ENCODE measurements at regions not wholly inside any gene's neighbourhood (a gene's known extent, or its start where the extent isn't known, plus 50 kb on each side); places are given as distances from the start of the nearest gene placed in this dataset.

GRCh38 chr5:57655228-57655627 lies 172.6 kb upstream of the ACTBL2 start:
- Histone ChIP-seq H3K36me3 (ENCODE audit: insufficient read depth, low read length, poor library complexity, severe bottlenecking) (no peaks in the 10 kb centered on the region), H3K27ac (ENCODE audit: low read depth, low read length, poor library complexity, severe bottlenecking) (no peak overlapping the region), H3K27me3 (replicated peaks; ENCODE audit: insufficient read depth, low read depth, low read length, poor library complexity) (no peaks in the 10 kb centered on the region), H3K4me3 (ENCODE audit: low read depth, low read length, poor library complexity, severe bottlenecking) (no peak overlapping the region), H3K4me1 (ENCODE audit: insufficient read depth, low read length, poor library complexity, severe bottlenecking) (no peaks in the 10 kb centered on the region), H3K9me3 (ENCODE audit: low read depth, low read length, poor library complexity, severe bottlenecking) (no peaks in the 10 kb centered on the region)
- ChIA-PET POLR2A (ENCODE audit: low non-redundant PET) (no interaction called here), CTCF (no interaction called here)
- no TSS peak for BruUV-seq (replicated peaks)
- no peak for DNase-seq (ENCODE audit: low spot score)
- no peak for TF ChIP-seq EZH2 (IDR thresholded peaks at IDR 0.05; ENCODE audit: borderline replicate concordance, low read depth, low read length, poor library complexity, severe bottlenecking)
- intact Hi-C loops (cut with micrococcal nuclease; ENCODE audit: unreplicated experiment), result no loop called here

- H3K27me3 ChIP-seq (replicated peaks; ENCODE audit: insufficient read depth, low read depth, low read length, poor library complexity), result no peaks in the 10 kb centered on the region
- no peak overlapping the region for H3K27ac ChIP-seq (ENCODE audit: low read depth, low read length, poor library complexity, severe bottlenecking)
- intact Hi-C loops (cut with micrococcal nuclease; ENCODE audit: unreplicated experiment), result loop anchor here (5.0 kb wide), 2 partner anchors 356 to 809 kb away; partner anchors contain the start of gene PLK2
- H3K36me3 ChIP-seq (ENCODE audit: insufficient read depth, low read length, poor library complexity, severe bottlenecking), result no peaks in the 10 kb centered on the region
- no peak for DNase-seq (ENCODE audit: low spot score)
- BruUV-seq (replicated peaks), result no TSS peak
- ChIA-PET POLR2A (ENCODE audit: low non-redundant PET) (no interaction called here), CTCF (no interaction called here)
- TF ChIP-seq CTCF (conservative IDR thresholded peaks at IDR 0.05; ENCODE audit: low read depth, low read length), result no peak
- no peak for TF ChIP-seq EZH2 (IDR thresholded peaks at IDR 0.05; ENCODE audit: borderline replicate concordance, low read depth, low read length, poor library complexity, severe bottlenecking)
- H3K4me1 ChIP-seq (ENCODE audit: insufficient read depth, low read length, poor library complexity, severe bottlenecking), result no peaks in the 10 kb centered on the region
- no peaks in the 10 kb centered on the region for H3K9me3 ChIP-seq (ENCODE audit: low read depth, low read length, poor library complexity, severe bottlenecking)
- no peak overlapping the region for H3K4me3 ChIP-seq (ENCODE audit: low read depth, low read length, poor library complexity, severe bottlenecking)
Observed at GRCh38 chr5:57653636-57654290, 171.2 kb upstream of the ACTBL2 start.

- Histone ChIP-seq H3K27me3 (replicated peaks; ENCODE audit: insufficient read depth, low read depth, low read length, poor library complexity) (no peaks in the 10 kb centered on the region), H3K4me1 (ENCODE audit: insufficient read depth, low read length, poor library complexity, severe bottlenecking) (no peaks in the 10 kb centered on the region), H3K27ac (ENCODE audit: low read depth, low read length, poor library complexity, severe bottlenecking) (no peak overlapping the region), H3K4me3 (ENCODE audit: low read depth, low read length, poor library complexity, severe bottlenecking) (no peak overlapping the region), H3K9me3 (ENCODE audit: low read depth, low read length, poor library complexity, severe bottlenecking) (no peaks in the 10 kb centered on the region), H3K36me3 (ENCODE audit: insufficient read depth, low read length, poor library complexity, severe bottlenecking) (no peaks in the 10 kb centered on the region)
- POLR2A ChIA-PET (ENCODE audit: low non-redundant PET), result no interaction called here
- DNase-seq (ENCODE audit: low spot score), result no peak
- CTCF ChIA-PET, result no interaction called here
- TF ChIP-seq CTCF (conservative IDR thresholded peaks at IDR 0.05; ENCODE audit: low read depth, low read length) (no peak), EZH2 (IDR thresholded peaks at IDR 0.05; ENCODE audit: borderline replicate concordance, low read depth, low read length, poor library complexity, severe bottlenecking) (no peak)
- intact Hi-C loops (cut with micrococcal nuclease; ENCODE audit: unreplicated experiment), result loop anchor here (5.0 kb wide), 2 partner anchors 354 to 811 kb away; partner anchors contain the start of gene PLK2
- no TSS peak for BruUV-seq (replicated peaks)
Observed at GRCh38 chr5:57651127-57651526, 168.5 kb upstream of the ACTBL2 start.
